Neural progenitor cell (in vitro differentiated cells): ENCODE measurements at regions not wholly inside any gene's neighbourhood (a gene's known extent, or its start where the extent isn't known, plus 50 kb on each side); places are given as distances from the start of the nearest gene placed in this dataset.

ENCODE experiments used
- DNase-seq: peaks from one replicate; pipeline ENCODE4 v3.0.0-alpha.2; 2016; ENCODE audit warnings: low spot score
- H2AFZ ChIP-seq: fragments of 200-600 bp; sonication (generic); replicated peaks from 2 replicates; pipeline ENCODE4 v1.6.1; 2016; ENCODE audit warnings: antibody characterized with exemption
- H3F3A ChIP-seq: fragments of 200-600 bp; sonication (generic); 2 replicates; pipeline ENCODE4 v1.6.1; 2016; ENCODE audit warnings: antibody characterized with exemption, low read depth
- H3K27ac ChIP-seq: fragments of 200-600 bp; sonication (generic); 2 replicates; pipeline ENCODE4 v1.5.1; 2016; ENCODE audit warnings: mild to moderate bottlenecking
- H3K27me3 ChIP-seq: fragments of 200-600 bp; sonication (generic); 2 replicates; pipeline ENCODE4 v1.6.1; 2016; ENCODE audit warnings: mild to moderate bottlenecking, moderate library complexity
- H3K36me3 ChIP-seq: fragments of 200-600 bp; sonication (generic); 2 replicates; pipeline ENCODE4 v1.5.1; 2016
- H3K4me1 ChIP-seq: fragments of 200-600 bp; sonication (generic); 2 replicates; pipeline ENCODE4 v1.6.1; 2016; ENCODE audit warnings: mixed run types
- H3K4me2 ChIP-seq: fragments of 200-600 bp; sonication (generic); 2 replicates; pipeline ENCODE4 v1.6.1; 2016
- H3K4me3 ChIP-seq: fragments of 200-600 bp; sonication (generic); 2 replicates; pipeline ENCODE4 v1.5.1; 2016
- H3K79me2 ChIP-seq: fragments of 200-600 bp; sonication (generic); 2 replicates; pipeline ENCODE4 v1.6.1; 2016; ENCODE audit warnings: low read depth
- H3K9ac ChIP-seq: fragments of 200-600 bp; sonication (generic); 2 replicates; pipeline ENCODE4 v1.6.1; 2016
- H3K9me3 ChIP-seq: fragments of 200-600 bp; sonication (generic); 2 replicates; pipeline ENCODE4 v1.5.1; 2016; ENCODE audit warnings: low read depth
- H4K20me1 ChIP-seq: fragments of 200-600 bp; sonication (generic); 2 replicates; pipeline ENCODE4 v1.6.1; 2016; ENCODE audit warnings: low read depth
- H3K27ac Mint-ChIP-seq: 3 replicates; pipeline ENCODE4 v1.8.0; 2021; ENCODE audit warnings: mixed read lengths
- H3K27me3 Mint-ChIP-seq: 2 replicates; pipeline ENCODE4 v1.8.0; 2022; ENCODE audit warnings: low read depth, mild to moderate bottlenecking, inconsistent platforms, moderate library complexity, mixed read lengths; ENCODE audit not compliant: insufficient read depth
- H3K36me3 Mint-ChIP-seq: 3 replicates; pipeline ENCODE4 v1.8.0; 2021; ENCODE audit warnings: mixed read lengths
- H3K4me1 Mint-ChIP-seq: 3 replicates; pipeline ENCODE4 v1.8.0; 2021; ENCODE audit warnings: mixed read lengths
- H3K4me3 Mint-ChIP-seq: 3 replicates; pipeline ENCODE4 v1.8.0; 2021; ENCODE audit warnings: mild to moderate bottlenecking, moderate library complexity, mixed read lengths
- H3K9me3 Mint-ChIP-seq: 3 replicates; pipeline ENCODE4 v1.8.0; 2020; ENCODE audit warnings: mixed read lengths
- CTCF ChIP-seq: fragments of 200-600 bp; sonication (generic); IDR thresholded peaks from 2 replicates; pipeline ENCODE4 v1.5.1; 2017; ENCODE audit warnings: antibody characterized with exemption, mild to moderate bottlenecking
- EZH2 ChIP-seq: fragments of 200-600 bp; sonication (generic); IDR thresholded peaks from 2 replicates; pipeline ENCODE4 v1.6.1; 2017; ENCODE audit warnings: antibody characterized with exemption, mild to moderate bottlenecking, moderate library complexity
- EZH2phosphoT487 ChIP-seq: fragments of 200-600 bp; sonication (generic); IDR thresholded peaks from 2 replicates; pipeline ENCODE4 v1.6.1; 2017; ENCODE audit warnings: antibody characterized with exemption

- H3K36me3 ChIP-seq = no peaks in the 10 kb centered on the region
- no peak for TF ChIP-seq CTCF
- no peak for TF ChIP-seq EZH2
- TF ChIP-seq EZH2phosphoT487 = no peak
- no peak overlapping the region for H3K4me2 ChIP-seq
- H3K36me3 Mint-ChIP-seq = no peaks in the 10 kb centered on the region
- H3K9me3 ChIP-seq = no peaks in the 10 kb centered on the region
- H3K4me1 Mint-ChIP-seq = peaks cover 18% of the 10 kb centered on the region
- no peak overlapping the region for H3K27ac Mint-ChIP-seq
- no peak overlapping the region for H3K4me3 Mint-ChIP-seq
- H3K79me2 ChIP-seq = no peaks in the 10 kb centered on the region
- H4K20me1 ChIP-seq = no peaks in the 10 kb centered on the region
- H3K27me3 Mint-ChIP-seq = peaks cover 14% of the 10 kb centered on the region
- no peak for DNase-seq
- no peaks in the 10 kb centered on the region for H3F3A ChIP-seq
- H2AFZ ChIP-seq = no peak overlapping the region
- H3K4me3 ChIP-seq = no peak overlapping the region
- H3K9me3 Mint-ChIP-seq = no peaks in the 10 kb centered on the region
- H3K4me1 ChIP-seq = peaks cover 21% of the 10 kb centered on the region
- H3K9ac ChIP-seq = no peak overlapping the region
- no peak overlapping the region for H3K27ac ChIP-seq
- no peaks in the 10 kb centered on the region for H3K27me3 ChIP-seq
Measured at GRCh38 chr12:107229827-107230226, 136.5 kb upstream of the CRY1 start.

DNA sequence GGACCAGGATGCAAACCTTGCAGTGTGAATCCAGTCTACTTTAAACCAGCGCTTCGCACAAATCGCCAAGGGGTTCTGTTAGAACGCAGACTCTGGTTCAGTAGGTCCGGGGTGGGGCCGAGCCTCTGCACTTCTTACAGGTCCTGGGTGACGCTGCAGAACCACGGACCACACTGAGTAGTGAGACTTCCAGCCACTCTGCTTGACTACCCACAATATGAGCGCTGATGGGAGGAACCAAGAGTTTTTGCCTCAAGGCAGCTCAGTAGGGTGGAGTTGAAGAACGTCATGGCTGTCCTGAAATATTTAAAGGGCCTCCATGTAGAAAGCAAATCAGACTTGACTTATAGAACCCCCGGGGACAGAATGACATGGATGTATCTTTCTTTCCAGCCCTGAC lies 138.0 kb upstream of the CRY1 start:
- Mint-ChIP-seq H3K27me3 (peaks cover 5% of the 10 kb centered on the region), H3K27ac (no peak overlapping the region), H3K9me3 (no peaks in the 10 kb centered on the region), H3K36me3 (no peaks in the 10 kb centered on the region), H3K4me1 (peaks cover 11% of the 10 kb centered on the region), H3K4me3 (no peak overlapping the region)
- no peaks in the 10 kb centered on the region for H3K27me3 ChIP-seq
- peaks cover 17% of the 10 kb centered on the region for H3K4me1 ChIP-seq
- H3K27ac ChIP-seq = no peak overlapping the region
- H4K20me1 ChIP-seq = no peaks in the 10 kb centered on the region
- H3K79me2 ChIP-seq = no peaks in the 10 kb centered on the region
- H3K4me2 ChIP-seq = no peak overlapping the region
- H3K9ac ChIP-seq = no peak overlapping the region
- no peak overlapping the region for H3K4me3 ChIP-seq
- no peak for DNase-seq
- H3K36me3 ChIP-seq = no peaks in the 10 kb centered on the region
- no peak for TF ChIP-seq EZH2phosphoT487
- no peak for TF ChIP-seq EZH2
- TF ChIP-seq CTCF = no peak
- H3F3A ChIP-seq = no peaks in the 10 kb centered on the region
- no peak overlapping the region for H2AFZ ChIP-seq
- H3K9me3 ChIP-seq = no peaks in the 10 kb centered on the region

DNA sequence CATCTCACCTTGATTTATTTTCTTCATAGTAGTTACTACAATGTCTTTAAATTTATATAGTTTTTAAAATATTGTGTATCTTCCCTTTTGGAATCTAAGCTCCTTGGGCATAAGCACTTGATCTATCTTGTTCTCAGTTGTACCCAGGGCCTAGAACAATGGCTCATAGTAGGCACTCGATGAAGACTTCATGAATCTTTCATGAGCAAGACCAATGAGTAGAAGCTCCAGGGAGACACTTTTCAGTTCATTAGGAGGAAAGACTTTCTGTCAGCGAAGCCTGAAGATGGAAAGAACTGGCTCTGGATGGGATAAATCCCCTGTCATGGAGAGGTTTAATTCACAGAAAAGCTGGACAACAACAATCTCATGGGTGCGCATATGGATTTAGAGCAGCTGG lies 140.2 kb upstream of the CRY1 start:
- DNase-seq = no peak
- no peaks in the 10 kb centered on the region for H3K36me3 Mint-ChIP-seq
- Histone ChIP-seq H3K4me3 (no peak overlapping the region), H3K27me3 (no peaks in the 10 kb centered on the region), H3K4me1 (peaks cover 8% of the 10 kb centered on the region), H3K9ac (no peak overlapping the region), H2AFZ (no peak overlapping the region), H3K27ac (no peak overlapping the region), H3K36me3 (no peaks in the 10 kb centered on the region), H4K20me1 (no peaks in the 10 kb centered on the region), H3K9me3 (no peaks in the 10 kb centered on the region), H3K79me2 (no peaks in the 10 kb centered on the region), H3K4me2 (no peak overlapping the region), H3F3A (no peaks in the 10 kb centered on the region)
- H3K4me1 Mint-ChIP-seq = peaks cover 8% of the 10 kb centered on the region
- H3K27me3 Mint-ChIP-seq = no peaks in the 10 kb centered on the region
- H3K9me3 Mint-ChIP-seq = no peaks in the 10 kb centered on the region
- no peak for TF ChIP-seq EZH2
- TF ChIP-seq CTCF = no peak
- no peak for TF ChIP-seq EZH2phosphoT487
- no peak overlapping the region for H3K27ac Mint-ChIP-seq
- H3K4me3 Mint-ChIP-seq = no peak overlapping the region

DNA sequence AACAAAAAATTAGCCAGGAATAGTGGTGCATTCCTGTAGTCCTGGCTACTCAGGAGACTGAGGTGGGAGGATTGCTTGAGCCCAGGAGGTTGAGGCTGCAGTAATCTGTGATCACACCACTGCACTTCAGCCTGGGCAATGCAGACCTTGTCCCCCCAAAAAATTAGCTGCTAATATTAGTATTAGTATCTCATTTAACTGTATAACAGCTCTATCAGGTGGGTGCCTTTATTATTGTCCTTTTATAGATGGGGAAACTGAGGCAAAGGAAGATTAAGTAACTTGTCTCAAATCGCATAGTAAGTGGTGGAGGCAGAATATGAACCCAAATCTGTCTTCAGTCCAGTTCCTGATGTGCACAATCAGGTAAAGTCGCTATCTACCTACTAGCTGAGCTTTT lies 142.3 kb upstream of the CRY1 start:
- no peaks in the 10 kb centered on the region for H3F3A ChIP-seq
- no peaks in the 10 kb centered on the region for H3K36me3 ChIP-seq
- no peak overlapping the region for H3K27ac ChIP-seq
- H3K4me3 ChIP-seq = no peak overlapping the region
- no peaks in the 10 kb centered on the region for H3K9me3 Mint-ChIP-seq
- H3K79me2 ChIP-seq = no peaks in the 10 kb centered on the region
- no peak overlapping the region for H3K27ac Mint-ChIP-seq
- H2AFZ ChIP-seq = no peak overlapping the region
- H3K4me3 Mint-ChIP-seq = no peak overlapping the region
- no peaks in the 10 kb centered on the region for H3K27me3 ChIP-seq
- peaks cover 2% of the 10 kb centered on the region for H3K27me3 Mint-ChIP-seq
- peaks cover 8% of the 10 kb centered on the region for H3K4me1 Mint-ChIP-seq
- H4K20me1 ChIP-seq = no peaks in the 10 kb centered on the region
- H3K36me3 Mint-ChIP-seq = no peaks in the 10 kb centered on the region
- no peaks in the 10 kb centered on the region for H3K9me3 ChIP-seq
- no peak overlapping the region for H3K4me2 ChIP-seq
- no peak overlapping the region for H3K9ac ChIP-seq
- no peak for DNase-seq
- no peak for TF ChIP-seq EZH2
- no peak for TF ChIP-seq EZH2phosphoT487
- no peak for TF ChIP-seq CTCF
- H3K4me1 ChIP-seq = peaks cover 5% of the 10 kb centered on the region
